GM21825 (cell line): ENCODE measurements at regions not wholly inside any gene's neighbourhood (a gene's known extent, or its start where the extent isn't known, plus 50 kb on each side); places are given as distances from the start of the nearest gene placed in this dataset.

Experiments
- ATAC-seq: cut with Tn5 transposase; IDR thresholded peaks from one replicate; pipeline ENCODE4 v1.9.1; 2021; ENCODE audit warnings: mild to moderate bottlenecking, moderate library complexity; ENCODE audit not compliant: unreplicated experiment

DNA sequence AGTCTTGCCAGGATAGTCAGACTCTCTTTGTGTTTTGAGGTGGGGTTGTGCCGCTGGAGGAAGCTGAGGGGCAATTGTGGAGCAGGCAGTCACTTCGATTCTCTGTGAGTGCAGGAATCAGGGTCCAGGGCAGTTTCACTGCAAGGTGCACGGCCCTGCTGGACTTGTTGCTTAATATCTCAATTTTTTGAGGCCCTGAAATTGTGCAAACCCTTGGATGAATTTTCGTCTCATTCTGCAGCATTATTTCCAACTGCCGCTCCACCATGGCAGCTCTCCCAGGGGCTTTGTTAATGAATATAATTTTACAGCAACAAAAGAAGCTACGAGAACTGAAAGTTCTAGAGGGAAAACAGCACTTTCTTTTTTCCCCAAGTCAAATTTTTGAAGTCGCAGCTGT lies 531.9 kb downstream of the QKI start:
- no peak for ATAC-seq

DNA sequence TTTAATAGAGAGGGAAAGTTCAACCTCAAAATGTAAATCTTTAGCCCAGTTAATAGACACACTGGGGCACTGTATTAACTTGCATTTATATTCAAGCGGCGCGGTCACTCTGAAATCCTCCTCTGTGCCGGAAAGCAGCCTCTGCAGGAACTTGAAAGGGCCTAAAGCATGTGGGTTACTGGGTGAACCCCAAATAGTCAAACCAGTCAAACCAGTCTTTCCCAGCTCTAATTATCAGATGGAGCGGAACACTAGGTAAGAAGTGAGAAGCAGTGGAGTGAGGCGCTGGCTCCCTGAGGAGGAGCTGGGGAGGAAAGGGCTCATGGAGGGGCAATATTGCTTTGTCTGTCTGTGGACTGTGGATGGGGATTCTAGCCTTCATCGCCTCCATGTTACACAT lies 531.3 kb downstream of the QKI start:
- no peak for ATAC-seq

DNA sequence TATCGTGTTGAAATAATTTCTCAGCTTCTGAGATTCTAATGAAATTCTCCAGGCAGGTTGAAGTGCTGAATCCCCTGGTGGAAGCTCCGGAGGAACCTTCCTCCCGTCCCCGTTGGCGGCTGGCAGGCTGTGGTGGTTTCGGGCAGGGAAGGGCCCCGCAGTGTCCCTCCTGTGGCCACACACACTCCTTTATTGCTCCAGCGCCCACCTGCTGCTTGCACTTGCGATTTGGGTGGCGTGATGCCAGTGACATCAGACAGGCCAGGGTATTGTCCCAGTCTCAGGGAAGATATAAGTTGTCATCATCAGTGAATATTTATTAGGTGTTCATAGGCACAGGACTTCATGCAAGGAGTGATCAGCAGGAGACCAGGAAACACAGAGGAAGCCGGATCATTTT lies 530.4 kb downstream of the QKI start:
- no peak for ATAC-seq

DNA sequence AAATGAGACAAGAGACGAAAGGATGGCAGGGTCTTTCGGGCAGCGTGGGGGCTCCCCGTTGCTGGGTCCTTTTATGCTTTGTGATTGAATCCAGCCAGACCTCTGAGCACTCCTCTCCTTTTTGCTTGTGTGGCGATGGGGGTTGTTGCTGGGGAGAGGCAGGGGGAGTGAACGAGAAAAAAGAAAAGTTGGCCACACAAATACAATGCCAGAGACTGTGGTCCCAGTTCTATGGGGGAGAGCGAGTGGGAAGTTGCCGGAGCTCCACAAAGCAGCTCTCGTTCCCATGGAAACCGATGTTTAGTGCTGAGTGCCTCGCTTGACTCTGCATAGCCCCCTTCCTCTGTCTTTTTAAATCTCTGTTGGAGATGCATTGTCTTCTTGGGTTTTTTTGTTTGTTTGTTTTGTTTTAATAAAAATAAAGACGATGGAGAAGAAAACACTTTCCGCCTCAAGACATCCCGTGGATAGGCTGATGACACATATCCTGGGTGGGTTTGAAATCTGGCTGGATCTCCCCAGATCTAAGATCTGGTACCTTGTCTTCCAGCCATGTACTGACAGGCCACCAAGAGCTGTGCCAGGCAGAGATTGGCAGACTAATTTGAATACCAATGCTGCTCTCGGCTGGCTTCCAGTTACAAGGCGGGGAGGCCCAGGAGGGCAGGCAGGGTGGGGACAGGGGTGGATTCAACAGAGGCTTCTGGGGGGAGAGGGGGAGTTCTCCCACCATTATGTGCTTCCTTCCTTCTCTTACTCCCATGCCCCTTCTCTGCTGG lies 529.3 kb downstream of the QKI start:
- ATAC-seq = no peak

DNA sequence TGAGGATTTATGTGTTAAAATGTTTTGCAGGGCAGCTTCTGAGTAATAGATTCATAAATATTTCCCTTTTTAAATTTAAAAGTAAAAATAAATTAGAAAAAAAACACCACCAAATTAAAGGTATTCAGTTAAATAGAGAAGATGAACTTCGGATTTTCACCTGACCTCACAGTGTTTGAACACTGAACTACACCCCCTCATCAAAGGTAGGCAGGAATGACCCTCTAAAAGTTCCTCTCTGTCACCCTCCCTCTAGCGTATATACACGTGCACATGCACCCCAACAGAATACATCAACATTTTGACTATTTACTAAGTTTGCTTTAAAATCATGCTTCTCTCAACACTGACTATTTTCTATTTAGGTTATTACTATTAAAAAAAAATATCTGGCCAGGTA lies 528.3 kb downstream of the QKI start:
- ATAC-seq = no peak

DNA sequence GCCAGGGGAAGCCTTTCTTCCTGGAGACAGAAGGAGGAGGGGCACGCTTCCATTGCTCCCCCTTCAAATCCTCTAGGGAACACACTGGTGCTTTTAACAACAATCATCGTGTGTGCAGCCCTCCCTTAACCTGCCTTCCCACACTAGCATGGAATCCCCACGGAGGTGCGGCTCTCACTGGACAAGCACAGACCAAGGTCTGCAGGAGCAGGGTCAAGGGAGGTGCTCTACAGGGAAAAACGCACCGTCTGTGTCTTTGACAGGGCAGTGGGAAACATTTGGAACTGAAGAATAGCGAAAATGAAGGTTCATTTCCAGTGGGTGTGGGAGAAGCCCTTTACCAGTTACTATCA lies 527.1 kb downstream of the QKI start:
- no peak for ATAC-seq

DNA sequence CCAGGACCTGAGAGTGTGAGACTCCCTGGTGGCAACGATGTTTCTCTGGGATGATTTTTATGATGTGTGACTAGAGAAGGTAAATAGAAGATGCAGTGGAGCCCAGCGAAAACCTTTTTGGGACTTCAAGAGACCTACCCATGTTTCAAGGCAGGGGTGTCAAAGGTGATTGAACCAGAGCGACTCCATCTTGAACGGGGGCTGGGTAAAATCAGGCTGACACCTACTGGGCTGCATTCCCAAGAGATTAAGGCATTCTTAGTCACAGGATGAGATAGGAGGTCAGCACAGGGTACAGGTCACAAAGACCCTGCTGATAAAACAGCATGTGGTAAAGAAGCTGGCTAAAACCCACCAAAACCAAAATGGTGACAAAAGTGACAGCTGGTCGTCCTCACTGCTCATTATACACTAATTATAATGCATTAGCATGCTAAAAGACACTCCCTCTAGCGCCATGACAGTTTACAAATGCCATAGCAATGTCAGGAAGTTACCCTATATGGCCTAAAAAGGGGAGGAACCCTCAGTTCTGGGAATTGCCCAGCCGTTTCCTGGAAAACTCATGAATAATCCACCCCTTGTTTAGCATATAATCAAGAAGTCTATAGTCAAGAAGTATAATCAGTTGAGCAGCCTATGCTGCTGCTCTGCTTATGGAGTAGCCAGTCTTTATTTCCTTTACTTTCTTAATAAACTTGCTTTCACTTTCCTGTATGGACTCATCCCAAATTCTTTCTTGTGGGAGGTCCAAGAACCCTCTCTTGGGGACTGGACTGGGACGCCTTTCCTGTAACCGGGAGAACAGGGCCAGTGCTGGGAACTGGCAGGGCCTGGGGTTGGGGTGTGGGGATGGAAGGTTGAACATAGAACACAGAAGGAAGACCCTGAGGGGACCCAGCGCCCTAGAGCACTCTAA lies 526.4 kb downstream of the QKI start:
- ATAC-seq = no peak

DNA sequence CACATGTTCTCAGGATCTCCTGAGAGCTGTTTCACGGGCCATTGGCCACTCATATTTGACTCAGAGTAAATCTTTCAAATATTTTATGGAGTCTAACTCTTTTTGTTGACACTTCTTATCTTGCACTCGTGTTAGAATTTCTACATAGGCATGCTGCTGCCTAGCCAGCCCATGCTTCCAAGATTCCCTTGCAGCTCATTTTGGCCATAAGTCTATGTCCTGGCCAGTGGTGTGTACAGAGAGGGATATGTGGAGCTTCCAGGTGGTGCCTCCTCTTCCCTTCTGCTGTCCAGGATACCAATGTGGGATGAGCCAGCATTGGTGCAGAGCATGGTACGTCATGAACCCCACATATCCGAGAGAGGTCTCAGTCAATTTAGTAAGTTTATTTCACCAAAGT lies 522.6 kb downstream of the QKI start:
- ATAC-seq = no peak

DNA sequence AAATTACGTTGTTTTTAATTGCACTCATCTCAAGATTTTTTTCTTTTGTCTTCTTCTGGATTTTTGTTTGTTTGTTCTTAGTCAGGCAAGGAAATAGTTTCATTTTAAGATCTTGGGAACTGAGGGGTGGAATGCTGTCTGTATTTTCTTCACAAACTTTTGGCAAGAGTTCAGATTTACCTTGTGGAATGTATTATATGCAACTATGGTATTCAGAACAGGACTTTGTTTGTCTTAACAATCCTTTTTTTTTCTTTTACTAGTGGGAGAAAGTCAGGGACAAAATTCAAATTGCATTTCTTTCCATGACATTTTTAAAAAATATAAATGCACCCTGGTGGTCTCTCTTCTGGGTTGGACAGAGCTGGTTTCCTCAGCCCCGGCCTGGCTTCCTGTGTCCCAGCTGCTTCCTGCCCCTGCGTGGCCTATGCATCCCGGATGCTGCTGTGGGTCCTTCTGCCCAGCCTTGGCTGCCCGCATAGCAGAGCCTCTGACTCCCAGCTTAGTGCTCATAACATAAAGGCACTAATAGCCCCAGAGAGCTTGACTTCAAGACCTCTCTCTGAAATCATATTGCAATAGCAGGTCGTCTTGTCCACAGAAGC lies 520.7 kb downstream of the QKI start:
- ATAC-seq = no peak

DNA sequence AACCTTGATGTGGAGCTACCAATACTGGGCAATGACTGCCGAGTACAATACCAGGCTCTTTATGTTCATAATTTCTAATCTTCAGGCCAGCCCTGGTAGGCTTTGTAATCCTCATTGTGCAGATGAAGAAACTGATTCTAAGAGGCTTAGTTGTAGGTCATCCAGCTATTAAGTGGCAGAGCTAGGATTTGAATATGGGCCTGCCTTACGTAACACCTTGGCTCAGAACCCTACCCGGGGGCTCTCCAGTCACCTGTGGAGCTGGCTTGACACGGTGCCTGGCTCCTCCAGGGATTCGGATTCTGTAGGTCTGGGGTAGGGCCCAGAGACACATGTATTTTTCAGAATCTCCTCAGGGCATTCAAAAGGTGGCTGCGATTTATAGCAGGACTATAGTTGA lies 515.5 kb downstream of the QKI start:
- ATAC-seq = no peak

DNA sequence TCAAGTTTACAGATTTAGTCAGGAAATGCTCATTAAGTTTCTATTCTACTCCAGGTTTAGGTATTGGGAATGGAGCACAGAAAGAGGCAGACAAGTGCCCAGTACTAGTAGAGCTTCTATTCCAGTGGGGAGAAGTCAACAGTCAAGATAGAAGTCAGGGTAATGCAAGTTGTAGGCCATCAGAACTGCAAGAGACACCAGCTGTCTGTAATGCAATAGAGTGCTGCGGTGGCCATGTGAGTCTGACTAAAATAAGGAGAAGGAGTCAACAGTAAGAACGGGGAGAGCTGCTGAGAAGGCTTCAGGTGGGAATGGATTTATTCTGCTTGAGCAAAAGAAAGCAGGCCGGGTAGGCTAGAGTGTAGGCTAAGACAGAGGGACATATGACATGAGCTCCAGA lies 515.0 kb downstream of the QKI start:
- ATAC-seq = no peak

DNA sequence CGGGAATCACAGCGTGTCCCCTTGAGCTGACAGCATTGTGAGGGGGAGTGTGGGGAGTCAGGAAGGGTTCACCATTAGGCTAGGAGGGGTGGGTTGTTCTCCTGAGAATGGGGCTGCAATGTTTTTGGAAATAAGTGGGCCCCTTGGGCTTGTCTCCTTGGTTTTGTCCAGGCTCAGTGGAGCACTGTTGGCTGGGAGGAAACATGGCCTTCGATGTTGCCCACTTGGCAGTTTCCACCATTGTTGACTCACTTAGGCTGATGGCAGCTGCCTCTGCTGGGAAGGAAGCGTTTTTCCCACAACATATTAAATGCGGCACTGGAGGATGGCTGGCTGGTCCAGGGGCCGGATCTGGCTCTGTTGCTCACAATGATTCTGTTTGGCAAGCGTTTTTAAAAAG lies 512.1 kb downstream of the QKI start:
- ATAC-seq = no peak

DNA sequence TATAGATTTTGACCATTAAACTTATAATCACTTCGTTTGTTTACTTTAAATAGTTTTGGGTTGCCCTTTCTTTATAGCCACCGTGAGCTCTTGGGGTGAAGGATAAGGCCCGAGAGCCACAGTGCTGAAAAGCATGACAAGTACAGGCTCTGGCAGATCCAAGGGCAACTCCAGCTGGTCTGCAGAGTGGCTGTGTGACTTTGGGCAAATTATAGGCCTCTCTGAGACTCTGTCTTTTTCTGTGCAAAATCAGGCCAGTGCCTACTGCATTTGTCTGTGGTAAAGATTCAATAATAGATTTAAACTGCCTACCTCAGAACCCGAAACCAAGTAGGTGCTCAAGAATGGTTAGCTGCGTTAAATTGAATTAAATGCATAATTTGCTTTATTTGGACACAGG lies 511.3 kb downstream of the QKI start:
- no peak for ATAC-seq

DNA sequence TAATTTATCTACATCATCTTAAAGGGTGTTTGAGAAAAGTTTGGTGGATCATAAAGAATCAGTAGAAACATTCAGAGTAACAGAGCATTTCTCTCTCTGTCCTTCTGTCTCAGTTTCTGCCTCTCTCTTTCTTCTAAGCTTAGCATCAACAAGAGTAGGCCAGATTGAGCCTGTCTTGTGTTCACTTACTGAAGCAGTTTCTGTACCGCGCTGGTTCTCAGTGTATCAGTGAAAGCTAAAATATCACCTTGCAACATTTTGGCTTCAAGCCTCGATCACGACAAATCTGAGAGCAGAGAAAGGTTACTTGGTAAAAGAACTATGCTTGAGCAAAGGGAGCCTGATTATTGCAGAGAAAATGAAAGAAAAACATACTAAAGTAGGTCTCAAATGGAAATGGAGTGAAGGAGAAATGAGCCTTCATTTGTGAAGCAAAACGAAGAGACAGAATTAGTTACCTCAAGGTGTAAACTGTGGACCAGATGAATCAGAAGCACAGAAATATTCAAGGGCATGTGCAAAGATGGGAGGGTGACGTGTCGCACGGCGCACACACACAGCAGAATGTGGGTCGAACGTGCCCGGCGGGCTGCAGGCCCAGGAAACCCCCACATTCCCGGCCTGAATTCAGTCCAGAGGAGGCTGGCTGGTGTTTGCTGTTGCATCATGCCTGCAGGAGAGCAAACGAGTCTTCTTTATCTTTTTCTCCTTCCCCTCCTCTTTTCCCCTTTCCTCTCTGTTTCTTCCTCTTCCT lies 509.3 kb downstream of the QKI start:
- ATAC-seq = no peak

DNA sequence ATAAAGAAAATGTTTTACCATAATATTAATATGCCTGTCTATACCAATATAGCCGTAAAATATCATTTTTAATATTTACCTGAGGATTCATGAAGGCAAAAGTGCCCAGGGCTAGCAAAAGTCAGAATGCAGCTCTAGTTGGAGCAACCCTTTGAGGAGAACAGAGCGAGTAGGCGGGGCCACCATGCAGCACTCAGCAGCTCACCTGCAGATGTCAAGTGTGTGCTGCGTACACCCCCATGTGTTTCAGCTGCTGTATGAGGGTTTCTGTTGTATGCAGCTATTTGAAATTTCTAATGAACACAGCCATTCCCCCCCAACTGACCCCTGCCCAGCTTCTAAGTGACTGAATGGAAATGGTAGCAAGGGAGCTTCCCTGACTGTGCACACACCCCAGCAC lies 508.0 kb downstream of the QKI start:
- no peak for ATAC-seq

DNA sequence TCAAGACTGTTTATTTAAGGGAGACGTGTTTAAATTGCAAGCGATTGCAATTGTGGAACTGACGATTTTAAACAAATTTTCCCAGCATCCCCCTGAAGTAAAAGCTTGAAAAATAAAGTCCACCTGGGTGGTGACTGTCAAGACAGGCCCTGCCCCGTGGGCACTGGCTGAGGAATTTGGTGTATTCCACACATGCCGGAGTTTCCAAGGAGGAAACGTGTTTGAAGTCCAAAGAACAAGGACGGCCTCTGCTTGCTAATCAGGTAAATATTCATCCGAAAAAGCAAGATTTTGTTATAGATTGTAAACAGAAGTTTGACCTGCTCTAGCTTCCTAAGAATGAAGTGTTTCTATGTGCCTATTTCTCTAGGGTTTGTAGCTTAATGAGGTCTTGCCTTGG lies 505.1 kb downstream of the QKI start:
- ATAC-seq = no peak

DNA sequence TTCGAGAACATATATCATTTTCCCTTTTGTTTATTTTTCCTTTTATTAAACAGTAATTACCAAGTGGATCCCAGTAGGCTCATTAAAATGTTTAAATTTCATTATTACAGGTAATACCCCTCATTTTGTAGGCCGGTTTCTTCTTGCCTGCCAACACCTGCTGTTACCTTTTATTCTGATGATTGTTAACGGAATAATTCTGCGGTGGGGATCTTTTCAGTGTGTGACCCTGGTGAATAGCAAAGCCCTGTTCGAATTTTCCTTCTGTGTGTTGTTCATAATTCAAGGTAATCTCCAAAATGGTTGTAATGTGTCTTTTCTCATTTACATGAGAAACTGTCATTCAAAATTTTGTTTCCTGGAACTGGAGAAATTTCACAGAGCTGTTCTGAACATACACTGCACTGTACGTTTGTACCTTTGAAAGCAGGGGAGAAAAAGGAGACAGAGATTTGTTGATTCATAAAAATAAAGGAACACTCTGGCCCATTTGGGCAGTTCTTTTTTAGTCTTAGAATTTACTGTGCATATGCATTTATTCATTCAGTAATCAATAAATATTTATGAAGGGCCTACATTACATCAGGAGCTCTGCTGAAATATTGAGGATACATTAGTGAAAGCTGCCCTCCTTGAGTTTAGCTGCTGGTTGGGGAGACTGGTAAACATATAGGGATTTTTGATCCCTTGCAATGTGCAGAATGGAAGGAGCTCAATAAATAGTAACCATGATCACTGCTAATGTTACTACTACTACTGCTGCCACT lies 502.0 kb downstream of the QKI start:
- ATAC-seq = no peak

DNA sequence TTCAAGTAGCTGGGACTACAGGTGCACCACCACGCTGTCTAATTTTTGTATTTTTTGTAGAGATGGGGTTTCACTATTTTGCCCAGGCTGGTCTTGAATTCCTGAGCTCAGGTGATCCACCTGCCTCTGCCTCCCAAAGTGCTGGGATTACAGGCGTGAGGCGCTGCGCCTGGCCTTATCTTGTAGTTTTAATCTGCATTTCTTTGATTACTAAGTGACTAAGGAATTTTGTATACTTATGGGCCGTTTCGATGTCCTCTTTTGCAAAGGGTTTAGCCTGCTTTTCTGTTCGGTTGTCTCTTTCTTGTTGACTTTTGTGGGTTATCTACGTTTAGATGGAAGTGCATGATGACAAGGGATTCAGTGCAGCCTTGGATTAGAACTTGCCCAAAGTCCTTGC lies 500.6 kb downstream of the QKI start:
- ATAC-seq = no peak

DNA sequence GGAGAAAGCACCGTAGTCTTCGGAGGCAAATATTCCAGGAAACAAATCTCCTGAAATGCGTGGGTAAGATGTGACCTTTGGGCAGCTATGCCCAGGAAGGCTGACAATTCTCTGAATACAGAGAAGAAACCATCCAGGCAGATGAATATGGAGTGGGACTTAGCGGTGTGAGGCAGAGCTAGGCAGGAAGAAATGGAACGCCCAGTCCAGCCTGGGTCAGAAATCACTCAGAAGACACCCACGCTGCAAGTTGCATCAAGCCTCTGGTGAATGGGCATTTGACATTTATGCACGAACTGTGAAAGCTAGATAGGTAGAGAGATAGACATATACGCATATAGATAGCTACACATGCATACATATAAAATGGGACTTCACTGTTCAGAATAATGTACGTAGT lies 498.5 kb downstream of the QKI start:
- ATAC-seq = no peak

DNA sequence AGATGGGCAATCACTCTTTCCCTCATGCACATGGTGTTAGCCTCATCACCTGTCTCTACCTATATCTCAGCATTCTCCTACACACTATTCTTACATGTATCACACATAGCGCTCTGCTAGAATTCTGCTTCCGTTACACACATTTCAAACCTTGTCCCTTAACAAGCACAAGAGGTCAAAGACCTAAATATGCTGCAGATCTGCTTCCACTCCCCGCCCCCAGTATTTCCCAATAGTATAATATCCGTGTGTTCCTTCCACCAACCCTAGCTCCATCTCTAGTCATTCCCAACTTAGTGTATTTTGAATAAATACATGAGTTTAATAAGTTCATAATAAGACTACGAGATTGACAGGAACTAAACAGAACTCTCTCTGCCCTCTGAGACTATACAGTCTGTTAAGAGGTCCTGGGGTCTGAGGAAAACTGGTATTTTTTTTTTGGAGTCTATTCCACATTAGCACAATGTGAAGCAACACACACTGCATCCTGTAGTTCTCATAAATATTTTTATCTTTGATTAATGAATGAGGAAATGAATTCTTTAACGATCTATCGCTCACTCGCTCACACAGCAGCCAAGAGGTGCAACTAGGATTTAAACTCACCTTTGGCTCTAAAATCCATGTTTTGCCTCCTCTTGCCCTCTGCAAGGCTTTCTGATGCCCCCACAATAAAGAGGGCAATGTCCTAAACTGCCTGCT lies 491.6 kb downstream of the QKI start:
- ATAC-seq = no peak
